HepG2 (cell line): ENCODE measurements at regions not wholly inside any gene's neighbourhood (a gene's known extent, or its start where the extent isn't known, plus 50 kb on each side); places are given as distances from the start of the nearest gene placed in this dataset.

Experiments
- ATAC-seq: fragments of 200-7000 bp; cut with Tn5 transposase; 3 replicates; pipeline ENCODE4 v1.9.1; 2020; ENCODE audit warnings: mild to moderate bottlenecking, moderate library complexity
- BruUV-seq: library from RNA; stranded (reverse); fragments of 400-500 nt; replicated peaks from 2 replicates; lab custom pipeline; 2021; lab: Mats Ljungman, UMichigan
- CTCF ChIA-PET: fragments of 300-600 bp; formaldehyde crosslinking; extraction: SDS; loops from one replicate; lab custom pipeline; 2021; ENCODE audit warnings: low total read pairs, inconsistent platforms, low intra/inter-chr PET ratio; lab: Yijun Ruan, JAX
- POLR2A ChIA-PET: fragments of 350-600 bp; sonication (Branson Sonifier 250); formaldehyde crosslinking; loops from one replicate; lab custom pipeline; 2020; ENCODE audit warnings: antibody characterized with exemption, inconsistent platforms; lab: Yijun Ruan, JAX
- DNase-seq: peaks from one replicate; pipeline ENCODE4 v3.0.0-alpha.2; 2015; ENCODE audit warnings: low spot score
- FAIRE-seq: peaks from 3 replicates; lab custom pipeline; 2011; peaks lifted over from hg19 to GRCh38; lab: Jason Lieb, UNC
- H2AFZ ChIP-seq: one replicate; pipeline ENCODE4 v1.6.1; 2011; ENCODE audit warnings: low read length, inconsistent platforms
- H3K27ac ChIP-seq: fragments of 300-600 bp; 3 replicates; pipeline ENCODE4 v1.8.0; 2011; ENCODE audit warnings: mixed run types, mild to moderate bottlenecking, mixed read lengths, low read length, inconsistent platforms; ENCODE audit not compliant: insufficient read depth; ENCODE audit errors: extremely low read length
- H3K27me3 ChIP-seq, 2 experiments: fragments of 200-600 bp in 1 of 2; 2 replicates in 1 of 2; 3 replicates in 1 of 2; pipeline versions ENCODE4 v1.6.0 to v1.8.0; 2011; ENCODE audit warnings: low read length in 2 of 2, mild to moderate bottlenecking in 2 of 2, moderate library complexity in 2 of 2, inconsistent platforms in 1 of 2; ENCODE audit not compliant: insufficient read depth in 2 of 2, control insufficient read depth in 1 of 2
- H3K36me3 ChIP-seq, 2 experiments: fragments of 200-600 bp in 1 of 2; replicated peaks in 1 of 2; 2 replicates in 1 of 2; 3 replicates in 1 of 2; pipeline versions ENCODE4 v1.5.1 to v1.8.0; 2011; ENCODE audit warnings: low read length in 2 of 2, inconsistent platforms in 1 of 2; ENCODE audit not compliant: insufficient read depth in 2 of 2, control insufficient read depth in 1 of 2
- H3K4me1 ChIP-seq: 2 replicates; pipeline ENCODE4 v1.5.1; 2012; ENCODE audit warnings: low read length, inconsistent platforms; ENCODE audit not compliant: insufficient read depth
- H3K4me2 ChIP-seq: 2 replicates; pipeline ENCODE4 v1.6.0; 2011; ENCODE audit warnings: low read depth, low read length, inconsistent platforms
- H3K4me3 ChIP-seq, 3 experiments: fragments of 200-600 bp in 1 of 3; sonication (generic), shearing (Covaris generic) in 1 of 3; replicated peaks in 1 of 3; 2 replicates each; pipeline ENCODE4 v1.5.1; 2011 to 2016; ENCODE audit warnings: low read length in 3 of 3, inconsistent platforms in 2 of 3, low read depth in 2 of 3, mild to moderate bottlenecking in 2 of 3, control low read depth in 1 of 3, mixed read lengths in 1 of 3; ENCODE audit not compliant: insufficient read depth in 1 of 3
- H3K79me2 ChIP-seq: one replicate; pipeline ENCODE4 v1.6.1; 2011; ENCODE audit warnings: low read length, inconsistent platforms; ENCODE audit not compliant: insufficient read depth
- H3K9ac ChIP-seq: 2 replicates; pipeline ENCODE4 v1.6.0; 2011; ENCODE audit warnings: mild to moderate bottlenecking, low read depth, low read length, inconsistent platforms; ENCODE audit not compliant: insufficient read depth
- H3K9me3 ChIP-seq: 2 replicates; pipeline ENCODE4 v1.5.1; 2012; ENCODE audit warnings: mild to moderate bottlenecking, low read length
- H4K20me1 ChIP-seq: 2 replicates; pipeline ENCODE4 v1.6.0; 2011; ENCODE audit warnings: inconsistent platforms, mild to moderate bottlenecking, low read length, moderate library complexity; ENCODE audit not compliant: insufficient read depth
- GLI4 ChIP-seq: sonication (generic); formaldehyde crosslinking; IDR thresholded peaks from 2 replicates; pipeline ENCODE4 v1.5.1; 2020; ENCODE audit warnings: missing genetic modification reagents, mild to moderate bottlenecking, moderate library complexity, borderline replicate concordance
- HMGXB3 ChIP-seq: sonication (generic); formaldehyde crosslinking; IDR thresholded peaks from 2 replicates; pipeline ENCODE4 v1.4.0; 2020; ENCODE audit warnings: missing genetic modification reagents, borderline replicate concordance
- MAFG ChIP-seq: sonication (generic); formaldehyde crosslinking; IDR thresholded peaks from 2 replicates; pipeline ENCODE4 v1.5.1; 2020; ENCODE audit warnings: mild to moderate bottlenecking, missing genetic modification reagents
- NR3C1 ChIP-seq: sonication (generic); formaldehyde crosslinking; IDR thresholded peaks from 2 replicates; pipeline ENCODE4 v1.4.0; 2020; ENCODE audit warnings: missing genetic modification reagents
- ZBTB20 ChIP-seq: sonication (generic); formaldehyde crosslinking; IDR thresholded peaks from 2 replicates; pipeline ENCODE4 v1.8.1; 2023; ENCODE audit warnings: missing genetic modification reagents, low read depth, mild to moderate bottlenecking, borderline replicate concordance
- ZFP1 ChIP-seq: IDR thresholded peaks from 2 replicates; pipeline ENCODE4 v1.6.1; 2016
- ZFP91 ChIP-seq: sonication (generic); formaldehyde crosslinking; IDR thresholded peaks from 2 replicates; pipeline ENCODE4 v1.9.0; 2022; ENCODE audit warnings: missing genetic modification reagents, mild to moderate bottlenecking, borderline replicate concordance
- ZFY ChIP-seq: sonication (generic); formaldehyde crosslinking; IDR thresholded peaks from 2 replicates; pipeline ENCODE4 v1.4.0; 2020; ENCODE audit warnings: missing genetic modification reagents
- ZNF362 ChIP-seq: sonication (generic); formaldehyde crosslinking; IDR thresholded peaks from 2 replicates; pipeline ENCODE4 v1.4.0; 2020; ENCODE audit warnings: missing genetic modification reagents, mild to moderate bottlenecking, borderline replicate concordance
- ZNF451 ChIP-seq: sonication (generic); formaldehyde crosslinking; IDR thresholded peaks from 2 replicates; pipeline ENCODE4 v1.5.0; 2020; ENCODE audit warnings: mild to moderate bottlenecking, missing genetic modification reagents
- ZNF460 ChIP-seq: sonication (generic); formaldehyde crosslinking; IDR thresholded peaks from 2 replicates; pipeline ENCODE4 v1.5.1; 2020; ENCODE audit warnings: missing genetic modification reagents, mild to moderate bottlenecking, borderline replicate concordance
- ZNF543 ChIP-seq: sonication (generic); formaldehyde crosslinking; IDR thresholded peaks from 2 replicates; pipeline ENCODE4 v1.4.0; 2020; ENCODE audit warnings: mild to moderate bottlenecking, missing genetic modification reagents
- ZNF83 ChIP-seq: sonication (generic); formaldehyde crosslinking; IDR thresholded peaks from 2 replicates; pipeline ENCODE4 v1.4.0; 2020; ENCODE audit warnings: missing genetic modification reagents, mild to moderate bottlenecking, borderline replicate concordance
- WGBS: methylation state at CpG from one replicate; pipeline ENCODE4 v1.1.6; 2017; ENCODE audit warnings: low lambda C conversion rate; 5-methylcytosine and 5-hydroxymethylcytosine counted together
- in situ Hi-C: cut with HindIII; loops from 2 replicates; pipeline ENCODE4 v1.10.0; 2017; ENCODE audit warnings: low pct_unique_long_range_greater_than_20kb; ENCODE audit not compliant: extremely low pct_ligation_motif_present
- intact Hi-C: fragments of 100-400 bp; cut with micrococcal nuclease; formaldehyde crosslinking; loops from one replicate; pipeline ENCODE4 v1.10.0; 2022; ENCODE audit not compliant: unreplicated experiment

- ATAC-seq (no peak), FAIRE-seq (no peak), DNase-seq (no peak)
- in situ Hi-C loops: no loop called here
- Histone ChIP-seq H4K20me1 (no peaks in the 10 kb centered on the region), H3K36me3 (no peaks in the 10 kb centered on the region), H3K9ac (no peak overlapping the region), H3K79me2 (no peaks in the 10 kb centered on the region), H3K4me3 (no peak overlapping the region), H3K27ac (no peak overlapping the region), H3K9me3 (peaks cover 75% of the 10 kb centered on the region), H3K27me3 (no peaks in the 10 kb centered on the region), H3K4me1 (no peaks in the 10 kb centered on the region), H3K4me2 (no peak overlapping the region), H2AFZ (no peak overlapping the region)
- BruUV-seq: no TSS peak
- TF ChIP-seq ZBTB20: no peak
- TF ChIP-seq ZNF362 (CRISPR knock-in tag): no peak
- TF ChIP-seq ZFP91 (CRISPR knock-in tag): no peak
- TF ChIP-seq NR3C1: no peak
- no peak for TF ChIP-seq GLI4 (CRISPR knock-in tag)
- TF ChIP-seq ZNF451 (CRISPR knock-in tag): no peak
- TF ChIP-seq ZNF543: no peak
- no peak for TF ChIP-seq ZNF460 (CRISPR knock-in tag)
- no peak for TF ChIP-seq ZFP1
- no peak for TF ChIP-seq ZFY
- no peak for TF ChIP-seq ZNF83 (CRISPR knock-in tag)
- no peak for TF ChIP-seq HMGXB3
- TF ChIP-seq MAFG (CRISPR knock-in tag): no peak
- intact Hi-C loops: no loop called here
- ChIA-PET CTCF (no interaction called here), POLR2A (no interaction called here)
- 5% methylated on average over 3 of the region's 3 CpGs for WGBS
Measured at GRCh38 chr16:64308721-64309120, 813.1 kb downstream of the CDH11 start.
